ENCODE measurements at regions not wholly inside any gene's neighbourhood (a gene's known extent, or its start where the extent isn't known, plus 50 kb on each side); places are given as distances from the start of the nearest gene placed in this dataset.

DNA sequence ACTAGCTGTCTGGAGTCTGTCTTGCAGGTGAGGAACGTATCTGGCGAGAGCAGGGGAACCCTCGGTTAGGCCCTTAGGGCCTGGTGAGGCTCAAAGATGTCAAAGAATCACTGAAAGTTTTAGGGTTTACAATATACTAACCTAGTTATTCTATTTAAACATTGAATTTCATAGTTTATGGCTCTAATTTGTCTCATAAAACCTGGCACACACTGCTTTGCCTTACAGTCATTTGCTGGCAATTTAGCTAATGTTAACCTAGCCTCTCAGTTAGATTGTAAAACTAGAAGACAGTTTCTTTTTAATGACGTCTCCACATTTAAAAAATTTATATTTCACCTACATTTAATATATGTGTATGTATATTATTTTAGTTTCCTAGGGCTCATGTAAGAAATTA, 89.6 kb upstream of the DOCK10 start:
- no peak for DNase-seq

DNA sequence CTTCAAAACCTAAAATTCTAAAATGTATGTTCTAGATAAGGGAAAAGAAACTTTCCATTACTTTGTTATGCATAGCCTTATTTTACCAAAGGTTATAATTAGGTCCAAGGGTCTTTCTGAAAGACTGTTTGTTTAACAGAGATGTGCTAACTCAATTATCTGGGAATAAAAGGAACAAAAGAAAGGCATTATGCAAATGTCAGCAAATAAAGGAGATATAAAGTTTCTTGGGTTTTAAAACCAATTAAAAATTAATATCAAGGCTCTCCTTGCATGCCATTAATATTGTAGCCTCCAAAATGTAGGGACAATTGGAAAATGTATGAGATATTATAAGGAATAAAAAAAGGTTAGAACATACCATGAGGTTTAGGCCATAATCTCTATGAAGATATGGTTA, 87.8 kb upstream of the DOCK10 start:
- DNase-seq = no peak

DNA sequence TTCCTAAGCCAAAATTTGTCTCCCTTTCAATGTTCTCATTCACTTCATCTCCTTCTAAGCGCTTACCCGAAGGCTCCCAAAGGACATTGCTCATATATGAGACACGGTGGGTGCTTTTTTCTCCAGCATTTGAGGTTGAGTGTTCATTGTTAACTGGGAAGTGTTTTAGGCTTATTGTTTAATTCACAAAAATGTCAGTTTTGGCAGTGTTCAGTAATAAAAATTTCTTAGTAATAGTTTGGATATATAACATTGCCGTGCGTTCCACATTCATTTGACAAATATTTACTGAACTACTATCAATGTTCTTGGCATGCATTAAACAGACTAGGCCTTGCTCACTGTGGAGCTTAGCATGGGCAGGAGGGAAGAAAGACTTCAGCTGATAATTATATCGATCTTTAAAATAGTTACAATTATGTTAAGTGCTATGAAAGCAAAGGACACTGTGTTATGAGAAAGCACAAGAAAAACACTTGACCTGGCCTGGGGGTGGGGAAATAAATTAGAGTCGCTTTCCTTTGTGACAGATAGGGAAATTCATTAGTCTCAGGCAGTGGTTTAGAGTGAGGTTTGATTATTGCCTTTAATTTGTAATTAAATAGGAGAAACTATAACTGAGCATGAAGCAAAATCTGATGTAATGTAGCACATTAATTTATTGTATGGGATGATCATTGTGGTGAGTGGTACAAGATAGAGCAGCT, 82.2 kb upstream of the DOCK10 start:
- DNase-seq = no peak

- peak in 2 of 3 donors; percentile 37 to 48 for DNase-seq
These were observed 80.6 kb upstream of the DOCK10 start for GRCh38 chr2:225122583-225123486.

DNA sequence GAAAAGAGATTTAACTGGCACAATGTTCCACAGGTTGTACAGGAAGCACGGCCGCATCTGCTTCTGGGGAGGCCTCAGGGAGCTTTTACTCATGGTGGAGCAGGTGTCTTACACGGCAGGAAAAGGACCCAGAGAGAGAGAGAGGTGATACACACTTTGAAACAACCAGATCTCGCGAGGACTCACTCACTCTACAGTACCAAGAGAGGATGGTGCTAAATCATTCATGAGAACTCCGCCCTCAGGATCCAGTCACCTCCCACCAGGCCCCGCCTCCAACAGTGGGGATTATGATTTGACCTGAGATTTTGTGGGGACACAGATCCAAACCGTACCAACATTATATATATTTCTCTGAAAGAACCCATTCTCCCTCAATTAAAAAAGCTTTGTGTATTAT, 79.7 kb upstream of the DOCK10 start:
- DNase-seq = no peak

- DNase-seq = no peak
These were observed 77.9 kb upstream of the DOCK10 start for GRCh38 chr2:225120186-225120585.

DNA sequence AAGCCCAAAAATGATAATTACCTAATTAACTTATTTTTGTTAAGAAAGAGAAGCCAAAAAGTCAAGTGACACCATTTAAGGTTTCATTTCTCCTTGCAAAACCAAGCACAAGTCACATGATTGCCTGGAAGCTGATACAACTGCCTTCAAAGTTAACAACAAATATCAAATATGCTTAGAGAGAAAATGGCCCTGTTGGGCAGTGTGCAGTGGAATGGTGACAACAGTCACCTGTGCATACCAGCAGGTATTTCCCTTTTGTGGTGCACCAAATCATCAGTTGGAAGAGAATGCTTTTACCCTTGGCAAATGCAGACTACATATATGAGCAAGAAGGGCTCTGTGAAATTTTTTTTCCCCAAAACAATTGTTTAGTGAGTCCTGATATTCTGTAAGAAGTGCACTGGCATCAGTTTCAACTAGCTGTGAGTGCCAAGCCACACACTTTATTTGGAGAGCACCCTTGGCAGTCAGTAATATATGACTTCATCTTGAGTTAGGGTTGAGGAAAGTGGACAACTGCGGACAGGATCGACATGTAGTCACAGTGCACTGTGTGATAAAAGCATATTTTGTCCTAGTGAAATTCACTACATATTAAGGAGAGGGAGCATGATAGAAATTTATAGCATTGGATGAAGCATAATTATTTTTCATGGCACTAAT, 74.9 kb upstream of the DOCK10 start:
- DNase-seq = peak; percentile 17 to 54 (median 42)

GRCh38 chr2:225114786-225115323, 72.6 kb upstream of the DOCK10 start:
- no peak for DNase-seq

DNA sequence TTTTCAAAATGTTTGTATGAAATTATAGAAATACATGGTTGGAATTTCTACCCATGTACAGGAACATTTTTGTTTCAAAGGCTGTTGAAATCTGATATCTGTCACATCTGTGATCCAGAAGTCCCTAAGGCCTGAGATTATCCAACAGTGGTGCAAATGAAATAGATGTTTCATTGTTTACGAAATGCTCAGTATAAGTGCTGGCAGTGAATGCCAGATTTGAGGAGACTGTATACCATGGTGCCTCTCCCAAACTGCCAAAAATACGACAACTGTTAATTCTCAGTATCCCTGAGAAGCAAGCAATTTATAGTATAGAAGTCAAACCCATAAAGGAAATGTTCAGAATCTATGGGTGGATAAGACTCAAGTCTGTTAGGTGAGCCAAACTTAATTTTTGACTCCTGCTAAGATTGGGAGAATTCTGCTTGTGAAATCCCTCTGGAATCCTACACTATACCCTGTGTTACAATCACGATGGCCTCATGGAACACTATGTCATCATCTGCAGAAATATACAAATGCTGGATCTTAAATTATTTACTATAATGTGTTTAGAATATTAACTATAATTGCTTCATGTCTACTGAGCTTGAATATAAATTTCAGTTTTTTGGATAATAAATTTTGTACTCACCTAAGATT, 71.2 kb upstream of the DOCK10 start:
- no peak for DNase-seq

- DNase-seq = peak; percentile 76 to 84 (median 79)
These were observed 70.3 kb upstream of the DOCK10 start for GRCh38 chr2:225112362-225113126.

DNA sequence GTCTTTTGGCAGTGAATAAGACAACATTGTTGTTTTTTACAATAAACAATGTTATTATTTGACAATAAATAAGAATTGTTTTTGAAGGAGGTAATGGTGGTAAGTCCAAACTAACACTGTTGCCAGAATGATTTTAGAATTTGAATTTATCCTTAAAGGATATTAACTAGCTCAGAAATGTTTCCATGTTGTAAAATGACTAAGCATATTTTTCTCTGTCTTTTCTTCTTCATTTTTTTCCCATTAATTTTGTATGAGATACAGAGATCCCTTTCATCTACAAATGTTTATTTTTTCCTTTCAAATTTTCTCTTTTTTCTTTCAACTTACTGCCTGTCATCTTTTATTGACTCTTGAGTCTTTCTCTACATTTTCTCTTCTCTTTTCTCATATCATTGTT, 66.5 kb upstream of the DOCK10 start:
- no peak for DNase-seq

GRCh38 chr2:225104971-225105370, 62.7 kb upstream of the DOCK10 start:
- DNase-seq = peak in 1 of 3 donors; percentile 18

GRCh38 chr2:225104321-225104720, 62.1 kb upstream of the DOCK10 start:
- DNase-seq = no peak

DNA sequence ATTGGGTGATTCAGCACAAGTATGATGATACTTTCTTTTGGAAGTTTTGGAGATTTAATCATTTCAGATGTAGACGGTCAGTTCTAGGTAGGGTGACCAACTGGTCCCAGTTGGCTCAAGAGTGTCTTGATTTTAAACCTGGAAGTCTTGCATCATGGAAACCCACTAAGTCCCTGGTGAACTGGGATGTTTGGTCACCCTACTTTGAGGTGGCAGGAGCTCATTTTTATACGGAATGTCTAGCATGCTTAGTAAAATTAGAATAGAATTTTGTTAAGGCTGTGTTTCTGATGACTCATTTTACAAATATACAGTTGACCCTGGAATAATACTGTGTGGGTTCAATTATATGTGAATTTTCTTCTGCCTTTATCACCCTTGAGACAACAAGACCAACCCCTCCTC, 61.5 kb upstream of the DOCK10 start:
- DNase-seq = no peak

- DNase-seq = peak; percentile 24 to 59 (median 42)
These were observed 58.6 kb upstream of the DOCK10 start for GRCh38 chr2:225100856-225101294.

GRCh38 chr2:225100269-225100668, 58.0 kb upstream of the DOCK10 start:
- no peak for DNase-seq

- no peak for DNase-seq
These were observed 54.8 kb upstream of the DOCK10 start for GRCh38 chr2:225097035-225097434.
